ENCODE measurements at regions not wholly inside any gene's neighbourhood (a gene's known extent, or its start where the extent isn't known, plus 50 kb on each side); places are given as distances from the start of the nearest gene placed in this dataset.

DNA sequence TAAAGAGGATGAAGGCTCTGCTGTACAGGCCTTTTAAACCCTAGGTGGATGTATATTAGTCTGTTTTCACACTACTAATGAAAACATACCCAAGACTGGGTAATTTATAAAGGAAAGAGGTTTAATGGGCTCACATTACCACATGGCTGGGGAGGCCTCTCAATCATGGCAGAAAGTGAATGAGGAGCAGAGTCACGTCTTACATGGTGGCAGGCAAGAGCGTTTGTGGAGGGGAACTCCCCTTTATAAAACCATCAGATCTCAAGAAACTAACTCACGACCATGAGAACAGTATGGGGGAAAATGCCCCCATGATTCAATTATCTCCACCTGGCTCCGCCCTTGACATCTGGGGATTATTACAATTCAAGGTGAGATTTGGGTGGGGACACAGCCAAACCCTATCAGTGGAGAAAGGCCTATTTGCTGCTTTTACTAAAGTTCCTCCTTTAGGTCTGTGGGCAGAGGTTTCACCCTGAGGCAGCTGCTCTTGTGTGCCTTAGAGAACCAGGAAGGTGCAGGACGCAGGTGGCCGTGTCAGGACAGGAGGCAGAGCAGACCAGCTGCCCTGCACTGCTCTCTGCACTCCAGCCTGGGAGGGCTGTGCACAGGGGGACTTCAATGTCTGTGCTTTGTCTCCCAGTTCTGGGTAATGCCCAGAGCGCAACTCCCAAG, 178.8 kb upstream of the HDAC4 start:
- no peak for DNase-seq

GRCh38 chr2:239579081-239579480, 178.3 kb upstream of the HDAC4 start:
- DNase-seq: no peak

DNA sequence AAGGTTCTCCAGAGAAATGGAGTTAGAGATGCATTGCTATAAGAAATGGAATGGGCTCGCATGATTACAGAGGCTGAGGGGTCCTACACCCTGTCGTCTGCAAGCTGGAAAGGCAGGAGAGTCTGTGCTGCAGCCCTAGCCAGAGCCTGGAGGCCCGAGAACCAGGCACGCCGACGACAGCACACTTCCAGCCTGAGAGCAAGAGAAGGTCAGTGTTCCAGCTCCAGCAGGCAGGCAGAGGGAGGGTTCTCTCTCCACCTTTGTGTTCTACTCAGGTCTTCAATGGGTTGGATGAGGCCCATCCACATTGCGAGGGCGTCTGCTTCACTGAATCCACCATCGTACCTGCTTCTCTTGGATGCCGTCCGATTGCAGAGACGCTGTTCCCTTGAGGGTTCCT, 177.6 kb upstream of the HDAC4 start:
- DNase-seq: no peak

GRCh38 chr2:239577935-239578334, 177.1 kb upstream of the HDAC4 start:
- no peak for DNase-seq

- no peak for DNase-seq
These were observed 176.2 kb upstream of the HDAC4 start for GRCh38 chr2:239576784-239577685.

- no peak for DNase-seq
These were observed 175.2 kb upstream of the HDAC4 start for GRCh38 chr2:239575931-239576445.

DNA sequence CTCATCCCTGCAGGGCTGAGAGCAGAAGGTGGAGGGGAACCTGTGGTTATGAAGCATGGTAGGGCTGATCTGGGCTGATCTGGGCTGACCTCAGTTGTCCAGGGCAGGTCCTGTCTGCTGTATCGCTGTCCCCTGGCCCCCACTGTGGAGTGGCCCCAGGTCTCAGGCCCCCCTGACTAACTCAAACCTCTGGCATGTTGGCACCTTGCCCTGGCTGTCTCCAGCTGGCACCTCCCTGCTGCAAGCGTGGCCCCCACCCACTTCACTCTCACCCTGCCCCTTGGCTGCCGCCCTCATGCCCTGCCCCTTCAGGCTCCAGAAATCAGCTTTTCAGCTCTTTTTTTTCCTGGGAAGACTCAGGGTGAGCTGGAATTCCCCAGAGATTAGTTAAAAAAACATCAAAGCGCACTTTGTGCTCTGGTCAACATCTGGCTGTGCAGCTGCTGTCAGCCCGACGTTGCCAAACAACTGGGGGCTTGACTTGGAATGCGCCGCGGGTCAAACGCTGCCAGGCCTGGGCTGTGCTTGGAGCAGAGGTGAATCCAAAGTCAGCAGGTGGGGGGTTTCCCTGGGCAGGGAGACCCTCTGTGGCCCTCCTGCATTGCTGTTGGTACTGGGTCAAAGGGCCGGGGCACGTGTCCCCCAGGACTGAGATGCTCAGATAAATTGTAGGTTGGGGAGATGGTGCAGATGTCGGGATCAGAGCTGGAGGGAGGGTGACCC, 173.8 kb upstream of the HDAC4 start:
- DNase-seq: no peak

DNA sequence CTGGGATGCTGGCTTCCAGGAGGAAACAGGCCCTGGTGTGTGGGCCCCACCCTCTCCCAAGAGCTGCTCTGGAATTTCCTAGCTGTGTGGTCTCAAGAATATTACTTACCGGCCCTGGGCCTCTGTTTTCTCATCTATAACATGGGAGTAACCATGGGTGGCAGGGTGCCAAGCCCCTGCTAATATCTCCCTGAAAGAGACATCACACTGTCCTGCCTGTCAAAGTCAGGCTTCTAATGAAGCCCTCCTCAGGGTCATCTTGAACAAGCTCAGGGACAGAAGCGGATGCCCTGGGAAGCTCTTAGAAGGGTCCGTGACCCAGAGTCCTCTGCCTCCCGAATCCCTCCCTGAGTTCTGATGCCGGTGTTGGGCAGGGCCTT, 173.2 kb upstream of the HDAC4 start:
- DNase-seq: no peak

DNA sequence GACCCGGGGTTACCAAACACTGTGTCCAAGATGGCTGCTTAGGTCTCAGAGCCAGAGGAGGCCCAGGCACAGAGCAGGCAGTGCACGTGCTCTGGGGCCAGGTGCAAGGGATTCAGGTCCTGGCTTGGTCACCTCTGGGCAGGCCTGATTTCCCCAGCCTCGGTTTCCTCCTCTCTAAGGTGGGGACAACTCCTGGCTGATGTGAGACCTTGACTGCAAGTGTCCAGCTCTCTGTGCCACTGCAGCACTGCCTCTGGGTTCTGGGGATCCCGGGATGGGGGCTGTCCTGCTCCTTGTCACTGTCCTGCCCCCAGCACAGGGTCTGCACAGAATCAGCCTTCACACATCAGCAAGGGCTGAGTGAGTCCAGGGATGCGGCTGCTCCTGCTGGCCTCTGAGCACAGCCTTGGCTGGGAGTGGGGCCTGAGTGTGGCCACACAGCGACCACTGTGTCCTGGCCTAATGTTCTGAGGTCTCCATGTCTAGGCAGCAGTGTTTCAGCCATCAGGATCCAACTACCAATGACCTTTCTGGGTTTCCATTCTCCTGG, 170.2 kb upstream of the HDAC4 start:
- DNase-seq: no peak

DNA sequence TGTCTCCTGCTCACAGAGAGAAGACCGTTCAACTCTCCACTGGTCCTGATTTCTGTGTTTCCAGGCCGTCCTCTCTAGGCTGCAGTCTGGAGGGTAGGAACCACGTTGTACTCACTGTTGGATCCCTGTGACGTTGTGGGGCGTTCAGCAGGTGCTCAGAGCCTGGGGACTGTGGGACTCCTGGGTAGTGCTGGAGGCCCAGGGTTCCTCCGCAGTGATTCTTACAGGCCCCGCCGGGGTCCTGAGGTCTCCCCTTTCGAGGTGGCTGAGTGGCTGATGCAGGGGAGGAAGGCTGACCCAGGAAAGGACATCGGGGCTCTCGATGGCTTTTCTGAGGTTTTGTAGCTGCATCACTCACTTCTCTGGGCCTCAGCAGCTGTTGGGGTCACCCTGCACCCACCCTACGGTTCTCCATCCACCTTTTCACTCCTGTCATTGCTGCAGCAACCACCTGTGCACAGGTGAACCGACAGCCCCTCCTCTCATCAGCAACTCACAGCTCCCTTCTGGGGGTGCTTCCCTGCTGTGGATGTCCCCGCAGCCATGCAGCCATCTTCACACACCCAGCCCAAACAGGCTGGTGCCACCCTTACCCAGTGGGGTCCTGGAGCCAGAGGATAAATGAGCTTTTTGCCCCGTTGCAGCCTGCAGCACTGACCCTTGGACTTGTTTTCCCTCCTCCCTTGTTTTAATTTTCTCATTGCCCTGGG, 169.6 kb upstream of the HDAC4 start:
- no peak for DNase-seq

DNA sequence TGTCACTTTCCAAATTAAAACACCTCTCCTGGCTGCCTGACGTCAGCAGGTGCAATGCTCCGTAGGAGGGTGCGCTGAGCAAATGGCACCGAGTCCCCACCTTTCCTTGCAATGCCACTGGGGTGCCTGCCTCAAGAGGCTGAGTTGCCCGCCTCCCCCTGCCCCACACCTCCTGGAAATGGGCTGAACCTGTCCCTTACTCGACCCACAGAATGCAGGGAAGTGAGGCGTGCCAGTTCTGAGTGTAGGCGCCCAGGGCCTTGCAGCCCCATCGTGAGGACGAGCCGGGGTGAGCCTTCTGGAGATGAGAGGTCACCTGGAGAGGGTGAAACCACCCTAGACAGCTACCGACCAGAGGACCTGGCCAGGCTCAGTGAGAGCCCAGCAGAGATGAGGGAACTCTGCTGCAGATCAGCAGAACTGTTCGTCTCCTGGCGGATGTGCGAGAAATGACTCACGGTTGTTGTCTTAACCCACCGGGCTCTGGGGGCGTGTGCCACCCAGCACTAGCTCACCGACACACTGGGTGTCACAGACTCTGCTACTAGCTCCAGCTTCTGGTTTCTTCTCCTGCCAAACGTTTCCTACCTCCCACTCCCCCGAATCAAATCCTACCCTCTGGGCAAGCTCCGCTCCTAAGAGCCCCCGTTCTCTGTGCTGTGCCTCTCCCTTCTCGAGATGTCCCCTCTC, 168.7 kb upstream of the HDAC4 start:
- no peak for DNase-seq

GRCh38 chr2:239568601-239569000, 167.8 kb upstream of the HDAC4 start:
- DNase-seq: no peak

GRCh38 chr2:239567786-239568185, 167.0 kb upstream of the HDAC4 start:
- no peak for DNase-seq

GRCh38 chr2:239566995-239567568, 166.3 kb upstream of the HDAC4 start:
- no peak for DNase-seq

GRCh38 chr2:239566162-239566994, 165.6 kb upstream of the HDAC4 start:
- no peak for DNase-seq

DNA sequence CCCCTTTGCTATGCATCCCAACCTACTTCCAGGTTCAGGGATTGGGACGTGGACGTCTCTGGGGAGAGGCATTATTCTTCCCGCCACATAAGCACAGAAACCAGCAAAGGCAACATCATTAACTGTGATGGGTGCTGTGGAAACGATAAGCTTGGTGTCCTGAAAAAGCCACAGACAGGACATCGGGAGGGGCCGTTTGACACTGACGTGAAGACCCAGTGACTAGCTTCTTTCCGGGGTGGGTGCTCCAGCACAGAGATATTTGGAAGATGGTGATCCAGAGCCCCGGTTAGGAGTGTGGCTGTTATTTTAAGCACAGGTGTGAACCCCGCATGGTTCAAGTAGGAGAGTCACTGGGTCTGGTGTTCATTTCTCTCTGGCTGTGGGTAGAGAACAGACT, 163.8 kb upstream of the HDAC4 start:
- DNase-seq: no peak

DNA sequence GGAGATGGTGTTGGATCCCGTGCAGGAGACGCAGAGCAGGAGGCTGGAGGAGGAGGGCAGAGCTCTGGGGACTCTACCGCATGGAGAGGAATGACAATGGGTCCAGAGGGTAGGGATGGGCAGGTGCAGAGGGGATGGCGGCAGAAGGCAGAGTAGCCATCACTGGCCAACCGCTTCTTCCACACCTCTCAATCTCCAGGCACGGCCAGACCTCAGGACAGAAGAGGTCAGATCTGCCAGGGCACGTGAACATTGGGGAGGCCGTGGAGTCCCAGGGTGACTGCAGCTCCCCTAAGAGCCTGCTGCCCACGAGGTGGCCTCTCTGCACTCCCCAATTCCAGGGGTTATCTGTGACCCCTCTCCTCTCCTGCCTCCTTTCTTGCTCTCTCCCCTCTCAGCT, 162.7 kb upstream of the HDAC4 start:
- no peak for DNase-seq

- DNase-seq: no peak
These were observed 160.7 kb upstream of the HDAC4 start for GRCh38 chr2:239561446-239562001.

DNA sequence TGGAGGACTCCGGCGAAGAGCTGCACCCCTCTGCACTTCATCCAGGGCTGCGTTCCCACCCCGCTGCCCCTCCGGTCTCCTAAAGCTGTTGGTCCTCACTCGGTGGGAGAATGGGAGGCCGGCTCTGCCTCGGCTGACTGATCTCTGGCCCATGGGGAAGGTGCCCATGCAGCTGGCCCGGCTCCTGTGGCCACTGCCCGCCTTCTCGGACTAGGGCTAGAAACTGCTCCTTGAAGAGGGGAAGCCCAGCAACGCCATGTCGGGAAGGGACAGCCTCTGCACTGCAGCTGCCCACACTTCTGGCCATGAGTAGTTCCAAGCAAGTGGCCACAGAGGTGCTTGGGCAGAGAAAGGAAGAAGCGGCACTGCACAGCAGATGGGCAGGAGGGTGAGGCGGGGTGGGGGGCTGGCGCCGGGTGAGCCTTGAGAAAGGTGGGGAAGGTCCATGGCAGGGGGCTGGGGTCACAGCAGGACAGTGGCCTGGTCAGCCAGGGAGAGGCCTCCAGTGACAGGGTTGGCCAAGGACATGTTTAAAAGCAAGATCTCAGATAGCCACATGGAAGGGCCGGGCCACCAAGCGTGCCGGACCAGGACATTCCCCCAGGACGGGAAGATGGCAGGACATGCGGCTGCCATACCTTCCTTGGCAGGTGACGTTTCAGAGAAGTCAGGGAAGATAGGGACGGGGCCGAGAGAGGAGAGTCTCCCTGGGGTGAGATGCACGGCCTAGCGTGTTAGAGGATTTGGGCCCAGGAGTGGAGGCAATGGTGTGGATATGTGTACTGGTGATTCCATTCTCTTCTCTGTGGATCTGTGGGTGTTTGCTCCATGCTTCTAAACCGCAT, 158.8 kb upstream of the HDAC4 start:
- DNase-seq: no peak
